SK-N-SH (cell line): ENCODE measurements at regions not wholly inside any gene's neighbourhood (a gene's known extent, or its start where the extent isn't known, plus 50 kb on each side); places are given as distances from the start of the nearest gene placed in this dataset.

Experiments used
- CTCF ChIA-PET: fragments of 300-600, 350-600 bp; formaldehyde crosslinking; extraction: SDS; loops from one replicate; lab custom pipeline; 2021; lab: Yijun Ruan, JAX
- POLR2A ChIA-PET: fragments of 350-600 bp; sonication (Branson Sonifier 250); formaldehyde crosslinking; extraction: SDS; loops from one replicate; lab custom pipeline; 2020; ENCODE audit warnings: antibody characterized with exemption, inconsistent platforms; lab: Yijun Ruan, JAX
- DNase-seq: peaks from one replicate; pipeline ENCODE4 v3.0.0; 2012
- H2AFZ ChIP-seq: fragments of 200-600 bp; sonication (generic); 2 replicates; pipeline ENCODE4 v1.8.1; 2016; ENCODE audit warnings: antibody characterized with exemption, mild to moderate bottlenecking, low read depth
- H3F3A ChIP-seq: fragments of 200-600 bp; sonication (generic); replicated peaks from 2 replicates; pipeline ENCODE3; 2016; ENCODE audit warnings: antibody characterized with exemption, mild to moderate bottlenecking; ENCODE audit not compliant: insufficient read depth
- H3K27ac ChIP-seq, 2 experiments: fragments of 200-500 bp in 1 of 2; fragments of 200-600 bp in 1 of 2; sonication (Bioruptor generic) in 1 of 2; sonication (generic), shearing (Covaris generic) in 1 of 2; 2 replicates each; pipeline versions ENCODE4 v1.5.1 to v1.6.1; 2014 to 2016; ENCODE audit warnings: low read depth in 2 of 2, inconsistent platforms in 1 of 2, low read length in 1 of 2, mild to moderate bottlenecking in 1 of 2, mixed read lengths in 1 of 2
- H3K27me3 ChIP-seq: fragments of 200-600 bp; sonication (generic), shearing (Covaris generic); 2 replicates; pipeline ENCODE4 v1.6.1; 2016; ENCODE audit warnings: mixed run types; ENCODE audit not compliant: insufficient read depth
- H3K36me3 ChIP-seq, 2 experiments: fragments of 200-500 bp in 1 of 2; fragments of 200-600 bp in 1 of 2; sonication (Bioruptor generic) in 1 of 2; sonication (generic) in 1 of 2; replicated peaks in 1 of 2; 2 replicates each; pipeline versions ENCODE3 to v1.5.1; 2014 to 2016; ENCODE audit warnings: low read length in 1 of 2, mild to moderate bottlenecking in 1 of 2; ENCODE audit not compliant: insufficient read depth in 2 of 2, control insufficient read depth in 1 of 2
- H3K4me1 ChIP-seq, 2 experiments: fragments of 200-500 bp in 1 of 2; fragments of 200-600 bp in 1 of 2; sonication (Bioruptor generic) in 1 of 2; sonication (generic), shearing (Covaris generic) in 1 of 2; 2 replicates each; pipeline versions ENCODE4 v1.5.1 to v1.6.1; 2014 to 2016; ENCODE audit warnings: low read depth in 1 of 2, low read length in 1 of 2, mixed run types in 1 of 2; ENCODE audit not compliant: insufficient read depth in 2 of 2, control insufficient read depth in 1 of 2
- H3K4me2 ChIP-seq: fragments of 200-600 bp; sonication (generic), shearing (Covaris generic); 2 replicates; pipeline ENCODE4 v1.6.1; 2017; ENCODE audit warnings: mixed run types
- H3K4me3 ChIP-seq, 2 experiments: fragments of 200-500 bp in 1 of 2; fragments of 200-600 bp in 1 of 2; sonication (Bioruptor generic) in 1 of 2; sonication (generic), shearing (Covaris generic) in 1 of 2; 2 replicates each; pipeline versions ENCODE4 v1.5.1 to v1.8.1; 2014 to 2016; ENCODE audit warnings: low read depth in 2 of 2, inconsistent platforms in 1 of 2, low read length in 1 of 2, mild to moderate bottlenecking in 1 of 2, mixed read lengths in 1 of 2, moderate library complexity in 1 of 2
- H3K79me2 ChIP-seq: fragments of 200-600 bp; sonication (generic); 2 replicates; pipeline ENCODE4 v1.8.1; 2017; ENCODE audit warnings: mild to moderate bottlenecking; ENCODE audit not compliant: insufficient read depth
- H3K9ac ChIP-seq: fragments of 200-600 bp; sonication (generic); 2 replicates; pipeline ENCODE4 v1.6.1; 2017; ENCODE audit warnings: mixed run types
- H3K9me2 ChIP-seq: fragments of 200-600 bp; sonication (generic); 2 replicates; pipeline ENCODE4 v1.6.1; 2017; ENCODE audit warnings: mixed run types
- H3K9me3 ChIP-seq: fragments of 200-600 bp; sonication (generic); 2 replicates; pipeline ENCODE4 v1.6.1; 2017; ENCODE audit warnings: mixed run types, mild to moderate bottlenecking, moderate library complexity
- H4K20me1 ChIP-seq: fragments of 200-600 bp; sonication (generic); 2 replicates; pipeline ENCODE4 v1.6.1; 2017; ENCODE audit warnings: mild to moderate bottlenecking, mixed run types; ENCODE audit not compliant: insufficient read depth
- CTCF ChIP-seq: fragments of 200-600 bp; sonication (generic); IDR thresholded peaks from 2 replicates; pipeline ENCODE4 v1.6.1; 2017; ENCODE audit warnings: antibody characterized with exemption, mild to moderate bottlenecking, moderate library complexity
- ELF1 ChIP-seq: IDR thresholded peaks from 2 replicates; pipeline ENCODE4 v1.4.0; 2012
- EP300 ChIP-seq, 2 experiments: IDR thresholded peaks; 2 replicates each; pipeline versions ENCODE4 v1.4.0 to v1.6.1; 2012; ENCODE audit warnings: borderline replicate concordance in 1 of 2, low read depth in 1 of 2, low read length in 1 of 2
- FOSL2 ChIP-seq: IDR thresholded peaks from 2 replicates; pipeline ENCODE4 v1.4.0; 2012; ENCODE audit warnings: low read depth, mild to moderate bottlenecking, moderate library complexity, borderline replicate concordance
- FOXJ3 ChIP-seq: sonication (generic); formaldehyde crosslinking; IDR thresholded peaks from 2 replicates; pipeline ENCODE4 v1.5.1; 2020; ENCODE audit warnings: mild to moderate bottlenecking, missing genetic modification reagents
- FOXM1 ChIP-seq: IDR thresholded peaks from 2 replicates; pipeline ENCODE4 v1.4.0; 2012; ENCODE audit warnings: low read depth, mild to moderate bottlenecking
- GABPA ChIP-seq: IDR thresholded peaks from 2 replicates; pipeline ENCODE4 v1.4.0; 2012; ENCODE audit warnings: low read depth, mild to moderate bottlenecking
- GATA2 ChIP-seq: sonication (generic); formaldehyde crosslinking; IDR thresholded peaks from 2 replicates; pipeline ENCODE4 v1.5.0; 2020; ENCODE audit warnings: mild to moderate bottlenecking, missing genetic modification reagents
- JUND ChIP-seq: IDR thresholded peaks from 2 replicates; pipeline ENCODE4 v1.4.0; 2012
- MAX ChIP-seq: IDR thresholded peaks from 2 replicates; pipeline ENCODE4 v1.4.0; 2012; ENCODE audit warnings: low read depth
- MEF2A ChIP-seq: IDR thresholded peaks from 2 replicates; pipeline ENCODE4 v1.4.0; 2012; ENCODE audit warnings: low read depth, borderline replicate concordance
- MXI1 ChIP-seq: IDR thresholded peaks from 2 replicates; pipeline ENCODE4 v1.6.1; 2012; ENCODE audit warnings: mild to moderate bottlenecking, low read depth, low read length, improper control_type of control experiment
- NFIC ChIP-seq: IDR thresholded peaks from 2 replicates; pipeline ENCODE4 v1.4.0; 2012; ENCODE audit warnings: borderline replicate concordance
- RAD21 ChIP-seq: IDR thresholded peaks from 2 replicates; pipeline ENCODE4 v1.6.1; 2012; ENCODE audit warnings: mild to moderate bottlenecking, low read length
- REST ChIP-seq: IDR thresholded peaks from 2 replicates; pipeline ENCODE4 v1.6.1; 2012; ENCODE audit warnings: mild to moderate bottlenecking, low read depth, low read length, moderate library complexity
- RFX5 ChIP-seq: IDR thresholded peaks from 2 replicates; pipeline ENCODE4 v1.6.1; 2012; ENCODE audit warnings: mild to moderate bottlenecking, improper control_type of control experiment, low read length
- SMC3 ChIP-seq: IDR thresholded peaks from 2 replicates; pipeline ENCODE4 v1.6.1; 2012; ENCODE audit warnings: low read depth, low read length, improper control_type of control experiment
- TAF1 ChIP-seq: IDR thresholded peaks from 2 replicates; pipeline ENCODE4 v1.6.1; 2012; ENCODE audit warnings: low read depth, mild to moderate bottlenecking, low read length, moderate library complexity, borderline replicate concordance
- TCF12 ChIP-seq: IDR thresholded peaks from 2 replicates; pipeline ENCODE4 v1.4.0; 2012
- YY1 ChIP-seq: IDR thresholded peaks from 2 replicates; pipeline ENCODE4 v1.4.0; 2012; ENCODE audit warnings: low read depth, mild to moderate bottlenecking
- ZBTB33 ChIP-seq: IDR thresholded peaks from 2 replicates; pipeline ENCODE4 v1.4.0; 2012; ENCODE audit warnings: low read depth, borderline replicate concordance
- WGBS: methylation state at CpG from one replicate; pipeline ENCODE4 v1.1.6; 2017; ENCODE audit warnings: low lambda C conversion rate; 5-methylcytosine and 5-hydroxymethylcytosine counted together

GRCh38 chr6:139778688-139779087 lies 404.2 kb upstream of the CITED2 start (continued):
- TF ChIP-seq MAX (no peak), GABPA (no peak), FOXJ3 (CRISPR knock-in tag) (no peak), REST (no peak), EP300 (IDR thresholded peaks at IDR 0.05; ENCODE audit: borderline replicate concordance in 1 of 2, low read depth in 1 of 2, low read length in 1 of 2) (0 out of 4 replicates have a peak, but pooled peaks of 1 of the 2 experiments have one; percentile 40), ELF1 (no peak), YY1 (no peak), JUND (peak; percentile 51), TAF1 (no peak), SMC3 (no peak), MEF2A (no peak), FOXM1 (no peak), TCF12 (peak; percentile 70), ZBTB33 (no peak), RAD21 (no peak), FOSL2 (peak; percentile 56; the same call in 1 of the 2 replicates)

GRCh38 chr6:139778106-139778505 lies 403.7 kb upstream of the CITED2 start:
- CTCF ChIA-PET: interaction anchor here (1.0 kb wide), 1 partner anchor 9 kb away, joined by 3 read pairs; no protein-coding TSS in a partner anchor

More at GRCh38 chr6:139778106-139778505, 403.7 kb upstream of the CITED2 start:
- Histone ChIP-seq H4K20me1 (no peaks in the 10 kb centered on the region), H3K4me1 (no peaks in the 10 kb centered on the region), H3K79me2 (no peaks in the 10 kb centered on the region), H3K4me2 (no peak overlapping the region), H3K27ac (no peak overlapping the region; a peak in 1 of 4 replicates), H3K9me2 (no peaks in the 10 kb centered on the region), H3K27me3 (no peaks in the 10 kb centered on the region), H3K36me3 (peaks cover 0 to under 1% of the 10 kb centered on the region in 2 experiments), H3K9me3 (no peaks in the 10 kb centered on the region), H3F3A (peaks cover 2% of the 10 kb centered on the region), H3K9ac (no peak overlapping the region), H2AFZ (no peak overlapping the region), H3K4me3 (no peak overlapping the region)
- TF ChIP-seq JUND (no peak), RFX5 (no peak), CTCF (no peak), NFIC (no peak), GATA2 (CRISPR knock-in tag) (no peak), YY1 (no peak), MXI1 (no peak), ELF1 (no peak), TCF12 (no peak)
- WGBS: 71% methylated on average over 4 of the region's 4 CpGs
- POLR2A ChIA-PET: no interaction called here
- DNase-seq: no peak
